ENCODE measurements at regions not wholly inside any gene's neighbourhood (a gene's known extent, or its start where the extent isn't known, plus 50 kb on each side); places are given as distances from the start of the nearest gene placed in this dataset.

- DNase-seq (ENCODE audit: low read depth in 1 of 2, low spot score in 1 of 2) = no peak
Observed at GRCh38 chr2:16303761-16304160, 361.9 kb downstream of the CYRIA start.

GRCh38 chr2:16303273-16303577, 362.4 kb downstream of the CYRIA start:
- DNase-seq (ENCODE audit: low read depth in 1 of 2, low spot score in 1 of 2) = no peak

GRCh38 chr2:16302431-16303272, 362.3 kb downstream of the MYCN start:
- no peak for DNase-seq (ENCODE audit: low read depth in 1 of 2, low spot score in 1 of 2)

GRCh38 chr2:16301961-16302360, 361.6 kb downstream of the MYCN start:
- DNase-seq (ENCODE audit: low read depth in 1 of 2, low spot score in 1 of 2) = no peak

- DNase-seq (ENCODE audit: low read depth in 1 of 2, low spot score in 1 of 2) = no peak
Observed at GRCh38 chr2:16298866-16299265, 358.5 kb downstream of the MYCN start.

- no peak for DNase-seq (ENCODE audit: low read depth in 1 of 2, low spot score in 1 of 2)
Observed at GRCh38 chr2:16296331-16297250, 356.2 kb downstream of the MYCN start.

- DNase-seq (ENCODE audit: low read depth in 1 of 2, low spot score in 1 of 2) = no peak
Observed at GRCh38 chr2:16296038-16296290, 355.6 kb downstream of the MYCN start.

- DNase-seq (ENCODE audit: low read depth in 1 of 2, low spot score in 1 of 2) = no peak
Observed at GRCh38 chr2:16294791-16295190, 354.4 kb downstream of the MYCN start.

- DNase-seq (ENCODE audit: low read depth in 1 of 2, low spot score in 1 of 2) = no peak
Observed at GRCh38 chr2:16293871-16294270, 353.5 kb downstream of the MYCN start.

- DNase-seq (ENCODE audit: low read depth in 1 of 2, low spot score in 1 of 2) = no peak
Observed at GRCh38 chr2:16293398-16293797, 353.0 kb downstream of the MYCN start.

GRCh38 chr2:16291731-16292550, 351.6 kb downstream of the MYCN start:
- DNase-seq (ENCODE audit: low read depth in 1 of 2, low spot score in 1 of 2) = no peak

- DNase-seq (ENCODE audit: low read depth in 1 of 2, low spot score in 1 of 2) = no peak
Observed at GRCh38 chr2:16291226-16291625, 350.9 kb downstream of the MYCN start.

- no peak for DNase-seq (ENCODE audit: low read depth in 1 of 2, low spot score in 1 of 2)
Observed at GRCh38 chr2:16290311-16291020, 350.1 kb downstream of the MYCN start.

- DNase-seq (ENCODE audit: low read depth in 1 of 2, low spot score in 1 of 2) = no peak
Observed at GRCh38 chr2:16288371-16289112, 348.2 kb downstream of the MYCN start.

- DNase-seq (ENCODE audit: low read depth in 1 of 2, low spot score in 1 of 2) = no peak
Observed at GRCh38 chr2:16287831-16288230, 347.5 kb downstream of the MYCN start.

- no peak for DNase-seq (ENCODE audit: low read depth in 1 of 2, low spot score in 1 of 2)
Observed at GRCh38 chr2:16287281-16287680, 346.9 kb downstream of the MYCN start.

- DNase-seq (ENCODE audit: low read depth in 1 of 2, low spot score in 1 of 2) = no peak
Observed at GRCh38 chr2:16285813-16286510, 345.6 kb downstream of the MYCN start.

- DNase-seq (ENCODE audit: low read depth in 1 of 2, low spot score in 1 of 2) = no peak
Observed at GRCh38 chr2:16284941-16285625, 344.7 kb downstream of the MYCN start.

All from activated T-helper 1 cell treated with anti-CD3 and anti-CD28 coated beads, Interleukin-2, amount 50 U/mL, for 16 hours (primary cell).